ENCODE measurements at regions not wholly inside any gene's neighbourhood (a gene's known extent, or its start where the extent isn't known, plus 50 kb on each side); places are given as distances from the start of the nearest gene placed in this dataset.

- TF ChIP-seq CTCF (IDR thresholded peaks at IDR 0.05) (no peak), POLR2A (IDR thresholded peaks at IDR 0.05) (no peak), POLR2AphosphoS5 (IDR thresholded peaks at IDR 0.05) (no peak), EP300 (IDR thresholded peaks at IDR 0.05) (no peak)
Measured at GRCh38 chr13:46475541-46475991, 77.4 kb upstream of the LRCH1 start.
